DND-41 (cell line): ENCODE measurements at regions not wholly inside any gene's neighbourhood (a gene's known extent, or its start where the extent isn't known, plus 50 kb on each side); places are given as distances from the start of the nearest gene placed in this dataset.

Experiments
- ATAC-seq: fragments of 200-7000 bp; cut with Tn5 transposase; 3 replicates; pipeline ENCODE4 v1.9.1; 2021; ENCODE audit warnings: low read depth; ENCODE audit not compliant: insufficient read depth
- DNase-seq: peaks from one replicate; pipeline ENCODE4 v3.0.0-alpha.2; 2020
- H2AFZ ChIP-seq: 2 replicates; pipeline ENCODE4 v1.6.0; 2012; ENCODE audit warnings: low read depth, low read length
- H3K27ac ChIP-seq: 2 replicates; pipeline ENCODE4 v1.5.1; 2012; ENCODE audit warnings: low read length, inconsistent platforms
- H3K27me3 ChIP-seq: fragments of 200-600 bp; sonication (generic); 2 replicates; pipeline ENCODE4 v1.6.0; 2012; ENCODE audit warnings: low read length, mild to moderate bottlenecking, inconsistent platforms; ENCODE audit not compliant: insufficient read depth, poor library complexity
- H3K36me3 ChIP-seq: 2 replicates; pipeline ENCODE4 v1.5.1; 2012; ENCODE audit warnings: low read length, inconsistent platforms; ENCODE audit not compliant: insufficient read depth
- H3K4me1 ChIP-seq: 2 replicates; pipeline ENCODE4 v1.5.1; 2012; ENCODE audit warnings: mild to moderate bottlenecking, low read length; ENCODE audit not compliant: insufficient read depth
- H3K4me2 ChIP-seq: 2 replicates; pipeline ENCODE4 v1.6.0; 2012; ENCODE audit warnings: mild to moderate bottlenecking, moderate library complexity, low read length, inconsistent platforms; ENCODE audit not compliant: insufficient read depth
- H3K4me3 ChIP-seq, 2 experiments: fragments of 200-600 bp in 1 of 2; shearing (Covaris generic) in 1 of 2; 2 replicates each; pipeline ENCODE4 v1.5.1; 2012 to 2016; ENCODE audit warnings: inconsistent platforms in 2 of 2, low read length in 2 of 2, mild to moderate bottlenecking in 2 of 2, low read depth in 1 of 2, moderate library complexity in 1 of 2
- H3K79me2 ChIP-seq: 2 replicates; pipeline ENCODE4 v1.6.0; 2012; ENCODE audit warnings: low read length, inconsistent platforms; ENCODE audit not compliant: insufficient read depth
- H3K9ac ChIP-seq: 2 replicates; pipeline ENCODE4 v1.6.0; 2012; ENCODE audit warnings: low read depth, mild to moderate bottlenecking, inconsistent platforms, low read length, moderate library complexity
- H3K9me3 ChIP-seq: 2 replicates; pipeline ENCODE4 v1.5.1; 2012; ENCODE audit warnings: low read length, moderate library complexity, mild to moderate bottlenecking, inconsistent platforms; ENCODE audit not compliant: insufficient read depth, severe bottlenecking
- H4K20me1 ChIP-seq: 2 replicates; pipeline ENCODE4 v1.6.0; 2012; ENCODE audit warnings: low read length; ENCODE audit not compliant: insufficient read depth
- EZH2 ChIP-seq: IDR thresholded peaks from 3 replicates; pipeline ENCODE4 v1.6.1; 2012; ENCODE audit warnings: borderline replicate concordance, low read depth, mild to moderate bottlenecking, moderate library complexity, low read length, inconsistent platforms; ENCODE audit not compliant: severe bottlenecking
- TF ChIP-seq, protein P1 (sequence below): IDR thresholded peaks from 2 replicates; pipeline ENCODE4 v1.5.1; 2012; ENCODE audit warnings: borderline replicate concordance, low read length, moderate library complexity, mild to moderate bottlenecking; ENCODE audit not compliant: poor library complexity, severe bottlenecking; ENCODE audit errors: extremely low read depth

DNA sequence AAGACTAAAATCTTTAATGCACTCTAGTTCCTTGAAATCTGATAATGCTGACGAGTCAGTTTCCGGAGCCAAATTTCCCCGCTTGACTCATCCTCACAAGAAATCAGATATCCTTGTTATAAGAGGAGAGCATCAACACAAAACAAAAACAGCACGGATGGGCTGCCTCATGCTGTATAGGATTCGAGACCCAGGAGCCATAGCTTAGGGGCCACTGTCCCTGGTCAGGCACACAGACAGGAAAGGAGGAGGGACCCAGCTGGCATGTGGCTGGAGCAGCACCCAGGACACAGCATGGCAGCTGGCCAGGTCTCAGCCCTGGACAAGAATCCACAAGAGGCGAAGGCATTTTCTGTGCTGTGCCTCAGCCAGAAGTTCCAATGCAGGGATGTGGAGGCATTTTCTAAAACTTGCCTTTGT lies 110.2 kb upstream of the SPATA13 start:
- no peak overlapping the region for H3K4me2 ChIP-seq
- no peak overlapping the region for H3K4me3 ChIP-seq
- TF ChIP-seq EZH2 = no peak
- TF ChIP-seq, protein P1, sequence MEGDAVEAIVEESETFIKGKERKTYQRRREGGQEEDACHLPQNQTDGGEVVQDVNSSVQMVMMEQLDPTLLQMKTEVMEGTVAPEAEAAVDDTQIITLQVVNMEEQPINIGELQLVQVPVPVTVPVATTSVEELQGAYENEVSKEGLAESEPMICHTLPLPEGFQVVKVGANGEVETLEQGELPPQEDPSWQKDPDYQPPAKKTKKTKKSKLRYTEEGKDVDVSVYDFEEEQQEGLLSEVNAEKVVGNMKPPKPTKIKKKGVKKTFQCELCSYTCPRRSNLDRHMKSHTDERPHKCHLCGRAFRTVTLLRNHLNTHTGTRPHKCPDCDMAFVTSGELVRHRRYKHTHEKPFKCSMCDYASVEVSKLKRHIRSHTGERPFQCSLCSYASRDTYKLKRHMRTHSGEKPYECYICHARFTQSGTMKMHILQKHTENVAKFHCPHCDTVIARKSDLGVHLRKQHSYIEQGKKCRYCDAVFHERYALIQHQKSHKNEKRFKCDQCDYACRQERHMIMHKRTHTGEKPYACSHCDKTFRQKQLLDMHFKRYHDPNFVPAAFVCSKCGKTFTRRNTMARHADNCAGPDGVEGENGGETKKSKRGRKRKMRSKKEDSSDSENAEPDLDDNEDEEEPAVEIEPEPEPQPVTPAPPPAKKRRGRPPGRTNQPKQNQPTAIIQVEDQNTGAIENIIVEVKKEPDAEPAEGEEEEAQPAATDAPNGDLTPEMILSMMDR = no peak

GRCh38 chr13:24050796-24051715 lies 109.5 kb upstream of the SPATA13 start:
- no peak overlapping the region for H3K27ac ChIP-seq
- no peak for TF ChIP-seq EZH2
- TF ChIP-seq, protein P1 = no peak
- no peak overlapping the region for H3K9ac ChIP-seq
- no peak overlapping the region; the same call in 1 of the 2 replicates for H2AFZ ChIP-seq
- H4K20me1 ChIP-seq = no peaks in the 10 kb centered on the region
- no peaks in the 10 kb centered on the region for H3K79me2 ChIP-seq
- no peak overlapping the region for H3K4me3 ChIP-seq
- H3K4me1 ChIP-seq = no peaks in the 10 kb centered on the region
- no peaks in the 10 kb centered on the region for H3K9me3 ChIP-seq
- DNase-seq = no peak
- peaks cover 4% of the 10 kb centered on the region for H3K27me3 ChIP-seq
- H3K4me2 ChIP-seq = no peak overlapping the region
- no peak for ATAC-seq
- H3K36me3 ChIP-seq = no peaks in the 10 kb centered on the region

More for the DNA sequence above, 110.2 kb upstream of the SPATA13 start:
- Histone ChIP-seq H3K9me3 (no peaks in the 10 kb centered on the region), H3K27ac (no peak overlapping the region), H3K4me1 (no peaks in the 10 kb centered on the region), H4K20me1 (no peaks in the 10 kb centered on the region), H2AFZ (no peak overlapping the region), H3K27me3 (peaks cover 4% of the 10 kb centered on the region), H3K36me3 (no peaks in the 10 kb centered on the region), H3K9ac (no peak overlapping the region), H3K79me2 (no peaks in the 10 kb centered on the region)
- no peak for ATAC-seq
- no peak for DNase-seq

GRCh38 chr13:24052547-24053518 lies 107.7 kb upstream of the SPATA13 start:
- Histone ChIP-seq H3K4me1 (no peaks in the 10 kb centered on the region), H3K9me3 (no peaks in the 10 kb centered on the region), H3K4me2 (no peak overlapping the region), H3K4me3 (no peak overlapping the region), H4K20me1 (no peaks in the 10 kb centered on the region), H3K27me3 (peaks cover 4% of the 10 kb centered on the region), H3K79me2 (no peaks in the 10 kb centered on the region), H2AFZ (no peak overlapping the region), H3K36me3 (no peaks in the 10 kb centered on the region), H3K27ac (no peak overlapping the region), H3K9ac (no peak overlapping the region)
- DNase-seq (no peak), ATAC-seq (peak; percentile 12; the same call in 1 of the 3 replicates)
- TF ChIP-seq EZH2 = no peak
- TF ChIP-seq, protein P1 = no peak
